ENCODE measurements at regions not wholly inside any gene's neighbourhood (a gene's known extent, or its start where the extent isn't known, plus 50 kb on each side); places are given as distances from the start of the nearest gene placed in this dataset.

DNA sequence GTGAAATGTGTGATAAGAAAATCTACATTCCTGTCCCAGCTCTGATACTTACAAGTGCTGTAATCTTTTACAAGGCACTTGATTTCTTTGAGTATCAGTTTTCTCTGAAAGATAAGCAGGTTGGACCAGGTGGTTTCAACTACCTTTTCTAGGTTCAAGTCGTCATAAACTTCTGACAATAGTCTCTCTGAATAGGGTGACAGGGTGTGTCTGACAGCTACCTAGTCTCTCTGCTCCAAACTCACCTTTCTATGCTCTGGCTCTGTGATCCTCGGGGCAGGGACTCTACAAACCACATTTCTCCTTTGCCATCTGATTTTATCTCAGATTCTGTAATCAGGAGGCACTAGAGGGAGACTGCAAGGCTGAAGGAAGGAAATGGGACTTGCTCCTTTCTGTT, 137.7 kb upstream of the SYT1 start:
- H3K27me3 ChIP-seq (ENCODE audit: control insufficient read depth in 1 of 2, insufficient read depth in 1 of 2, low read length in 2 of 2) = no peaks in the 10 kb centered on the region
- no peak overlapping the region for H3K23ac ChIP-seq (ENCODE audit: low read length in 2 of 2)
- no peak overlapping the region for H3K9ac ChIP-seq (ENCODE audit: low read length)
- H3K36me3 ChIP-seq (ENCODE audit: control insufficient read depth in 1 of 2, insufficient read depth in 2 of 2, low read depth in 1 of 2, low read length in 2 of 2) = no peaks in the 10 kb centered on the region
- H3K9me3 ChIP-seq (ENCODE audit: control insufficient read depth, low read length) = no peaks in the 10 kb centered on the region
- no peak overlapping the region for H3K4me3 ChIP-seq (ENCODE audit: insufficient read depth in 1 of 2, low read depth in 1 of 2, low read length in 2 of 2)
- H2BK120ac ChIP-seq (ENCODE audit: low read depth, low read length) = no peak overlapping the region
- 67% methylated on average over 1 of the region's 2 CpGs for WGBS
- no peak for DNase-seq
- no peak overlapping the region for H2AFZ ChIP-seq (ENCODE audit: low read depth, low read length)
- no peak overlapping the region for H3K27ac ChIP-seq (ENCODE audit: low read length, poor library complexity, severe bottlenecking)
- no peak overlapping the region for H3K14ac ChIP-seq (ENCODE audit: low read length in 2 of 2)
- no peaks in the 10 kb centered on the region for H3K79me1 ChIP-seq (replicated peaks; ENCODE audit: low read length, poor library complexity, severe bottlenecking)
- H4K91ac ChIP-seq (ENCODE audit: low read length) = no peak overlapping the region
- no peak overlapping the region for H2BK12ac ChIP-seq (ENCODE audit: low read length in 2 of 2)
- no peaks in the 10 kb centered on the region for H3K4me1 ChIP-seq (ENCODE audit: control insufficient read depth, insufficient read depth, low read depth, low read length)
- no peak overlapping the region for H2BK5ac ChIP-seq (ENCODE audit: low read depth, low read length, poor library complexity, severe bottlenecking)
- no peak overlapping the region for H3K4ac ChIP-seq (ENCODE audit: low read depth in 1 of 2, low read length in 2 of 2)
- H4K8ac ChIP-seq (ENCODE audit: low read length) = no peak overlapping the region
- H3K4me2 ChIP-seq (ENCODE audit: low read length, poor library complexity, severe bottlenecking) = no peak overlapping the region
- no peak overlapping the region for H2BK15ac ChIP-seq (ENCODE audit: low read depth, poor library complexity, severe bottlenecking)
- no peak overlapping the region for H2AK5ac ChIP-seq (ENCODE audit: low read length, severe bottlenecking)
- H3K18ac ChIP-seq (ENCODE audit: low read depth in 1 of 2, low read length in 2 of 2) = no peak overlapping the region

DNA sequence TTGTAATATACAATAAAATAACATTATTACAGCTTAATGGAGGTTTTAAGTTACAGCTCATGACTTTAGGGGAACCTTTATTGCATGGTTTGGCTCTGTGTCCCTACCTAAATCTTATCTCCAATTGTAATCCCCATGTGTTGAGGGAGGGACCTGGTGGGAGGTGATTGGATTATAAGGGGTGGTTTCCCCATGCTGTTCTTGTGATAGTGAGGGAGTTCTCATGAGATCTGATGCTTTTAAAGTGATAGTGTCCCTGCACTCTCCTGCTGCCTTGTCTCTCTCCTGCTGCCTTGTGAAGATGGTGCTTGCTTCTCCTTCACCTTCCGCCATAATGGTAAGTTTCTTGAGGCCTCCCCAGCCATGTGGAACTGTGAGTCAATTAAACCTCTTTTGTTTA, 132.1 kb upstream of the SYT1 start:
- no peak overlapping the region for H3K18ac ChIP-seq (ENCODE audit: low read depth in 1 of 2, low read length in 2 of 2)
- no peak overlapping the region for H4K8ac ChIP-seq (ENCODE audit: low read length)
- no peaks in the 10 kb centered on the region for H3K27me3 ChIP-seq (ENCODE audit: control insufficient read depth in 1 of 2, insufficient read depth in 1 of 2, low read length in 2 of 2)
- H3K23ac ChIP-seq (ENCODE audit: low read length in 2 of 2) = no peak overlapping the region
- H2BK120ac ChIP-seq (ENCODE audit: low read depth, low read length) = no peak overlapping the region
- no peak overlapping the region for H2BK12ac ChIP-seq (ENCODE audit: low read length in 2 of 2)
- H3K36me3 ChIP-seq (ENCODE audit: control insufficient read depth in 1 of 2, insufficient read depth in 2 of 2, low read depth in 1 of 2, low read length in 2 of 2) = no peaks in the 10 kb centered on the region
- H3K4me1 ChIP-seq (ENCODE audit: control insufficient read depth, insufficient read depth, low read depth, low read length) = no peaks in the 10 kb centered on the region
- H3K4ac ChIP-seq (ENCODE audit: low read depth in 1 of 2, low read length in 2 of 2) = no peak overlapping the region
- no peak overlapping the region for H2BK15ac ChIP-seq (ENCODE audit: low read depth, poor library complexity, severe bottlenecking)
- H3K14ac ChIP-seq (ENCODE audit: low read length in 2 of 2) = no peak overlapping the region
- H2AFZ ChIP-seq (ENCODE audit: low read depth, low read length) = no peak overlapping the region
- no peak overlapping the region for H3K27ac ChIP-seq (ENCODE audit: low read length, poor library complexity, severe bottlenecking)
- no peak overlapping the region for H3K4me2 ChIP-seq (ENCODE audit: low read length, poor library complexity, severe bottlenecking)
- no peaks in the 10 kb centered on the region for H3K79me1 ChIP-seq (replicated peaks; ENCODE audit: low read length, poor library complexity, severe bottlenecking)
- WGBS = no CpG with 5 or more reads among the region's 1 CpG
- H4K91ac ChIP-seq (ENCODE audit: low read length) = no peak overlapping the region
- H2AK5ac ChIP-seq (ENCODE audit: low read length, severe bottlenecking) = no peak overlapping the region
- H3K9ac ChIP-seq (ENCODE audit: low read length) = no peak overlapping the region
- no peaks in the 10 kb centered on the region for H3K9me3 ChIP-seq (ENCODE audit: control insufficient read depth, low read length)
- H3K4me3 ChIP-seq (ENCODE audit: insufficient read depth in 1 of 2, low read depth in 1 of 2, low read length in 2 of 2) = no peak overlapping the region
- no peak for DNase-seq
- no peak overlapping the region for H2BK5ac ChIP-seq (ENCODE audit: low read depth, low read length, poor library complexity, severe bottlenecking)

DNA sequence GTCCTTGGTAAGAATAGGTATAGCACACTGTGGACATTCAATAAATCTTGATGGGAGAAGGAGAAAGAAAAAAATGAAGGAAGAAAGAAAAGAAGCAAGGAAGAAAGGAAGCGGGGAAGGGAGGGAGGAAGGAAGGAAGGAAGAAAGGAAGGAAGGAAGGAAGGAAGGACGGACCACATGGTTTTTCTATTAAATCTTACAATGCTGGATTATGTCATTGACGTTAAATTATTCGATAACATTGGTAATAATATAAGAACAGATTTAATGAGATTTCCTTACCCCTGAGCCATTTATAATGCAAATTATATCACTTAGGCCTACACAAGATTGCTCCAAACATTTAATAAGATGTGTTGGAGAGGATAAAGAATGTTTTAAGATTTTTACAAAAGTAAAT, 124.9 kb upstream of the SYT1 start:
- WGBS = 95% methylated on average over 1 of the region's 4 CpGs
- no peaks in the 10 kb centered on the region for H3K4me1 ChIP-seq (ENCODE audit: control insufficient read depth, insufficient read depth, low read depth, low read length)

DNA sequence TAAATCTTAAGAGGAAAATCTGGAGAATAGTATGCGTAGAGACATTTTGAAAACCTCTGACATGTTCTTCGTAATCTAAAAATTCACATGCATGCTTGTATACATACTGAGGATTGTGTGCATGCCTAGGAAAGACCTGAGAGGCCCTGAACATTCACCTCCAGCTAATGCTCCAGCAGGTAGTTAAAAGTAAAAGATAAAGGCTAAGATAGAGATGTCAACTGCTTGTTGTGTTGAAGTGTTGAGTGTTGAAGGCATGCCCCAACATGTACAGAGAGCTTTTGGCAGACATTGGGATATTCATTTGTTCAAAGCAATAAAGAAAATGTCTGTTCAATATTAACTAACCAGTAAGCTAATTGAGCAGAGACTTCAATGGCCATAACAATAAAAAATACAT, 118.6 kb upstream of the SYT1 start:
- H3K9ac ChIP-seq (ENCODE audit: low read length) = no peak overlapping the region
- H3K4me3 ChIP-seq (ENCODE audit: insufficient read depth in 1 of 2, low read depth in 1 of 2, low read length in 2 of 2) = no peak overlapping the region
- H4K91ac ChIP-seq (ENCODE audit: low read length) = no peak overlapping the region
- no peak overlapping the region for H2BK5ac ChIP-seq (ENCODE audit: low read depth, low read length, poor library complexity, severe bottlenecking)
- no peak overlapping the region for H2AFZ ChIP-seq (ENCODE audit: low read depth, low read length)
- H3K23ac ChIP-seq (ENCODE audit: low read length in 2 of 2) = no peak overlapping the region
- no peak overlapping the region for H4K8ac ChIP-seq (ENCODE audit: low read length)
- no peaks in the 10 kb centered on the region for H3K79me1 ChIP-seq (replicated peaks; ENCODE audit: low read length, poor library complexity, severe bottlenecking)
- no peak overlapping the region for H3K4ac ChIP-seq (ENCODE audit: low read depth in 1 of 2, low read length in 2 of 2)
- no peaks in the 10 kb centered on the region for H3K27me3 ChIP-seq (ENCODE audit: control insufficient read depth in 1 of 2, insufficient read depth in 1 of 2, low read length in 2 of 2)
- no peaks in the 10 kb centered on the region for H3K36me3 ChIP-seq (ENCODE audit: control insufficient read depth in 1 of 2, insufficient read depth in 2 of 2, low read depth in 1 of 2, low read length in 2 of 2)
- H2BK15ac ChIP-seq (ENCODE audit: low read depth, poor library complexity, severe bottlenecking) = no peak overlapping the region
- H3K4me1 ChIP-seq (ENCODE audit: control insufficient read depth, insufficient read depth, low read depth, low read length) = no peaks in the 10 kb centered on the region
- no peak overlapping the region for H3K18ac ChIP-seq (ENCODE audit: low read depth in 1 of 2, low read length in 2 of 2)
- no peak overlapping the region for H2AK5ac ChIP-seq (ENCODE audit: low read length, severe bottlenecking)
- H3K14ac ChIP-seq (ENCODE audit: low read length in 2 of 2) = no peak overlapping the region
- no peak overlapping the region for H2BK12ac ChIP-seq (ENCODE audit: low read length in 2 of 2)
- WGBS = 94% methylated on average over 2 of the region's 2 CpGs
- no peak overlapping the region for H2BK120ac ChIP-seq (ENCODE audit: low read depth, low read length)
- H3K9me3 ChIP-seq (ENCODE audit: control insufficient read depth, low read length) = peaks cover 7% of the 10 kb centered on the region
- H3K4me2 ChIP-seq (ENCODE audit: low read length, poor library complexity, severe bottlenecking) = no peak overlapping the region
- DNase-seq = no peak
- no peak overlapping the region for H3K27ac ChIP-seq (ENCODE audit: low read length, poor library complexity, severe bottlenecking)

More for the DNA sequence above, 124.9 kb upstream of the SYT1 start:
- Histone ChIP-seq H3K4me3 (ENCODE audit: insufficient read depth in 1 of 2, low read depth in 1 of 2, low read length in 2 of 2) (no peak overlapping the region), H2AFZ (ENCODE audit: low read depth, low read length) (no peak overlapping the region), H3K18ac (ENCODE audit: low read depth in 1 of 2, low read length in 2 of 2) (no peak overlapping the region), H2BK15ac (ENCODE audit: low read depth, poor library complexity, severe bottlenecking) (no peak overlapping the region), H4K91ac (ENCODE audit: low read length) (no peak overlapping the region), H3K14ac (ENCODE audit: low read length in 2 of 2) (no peak overlapping the region), H3K27me3 (ENCODE audit: control insufficient read depth in 1 of 2, insufficient read depth in 1 of 2, low read length in 2 of 2) (no peaks in the 10 kb centered on the region), H2BK12ac (ENCODE audit: low read length in 2 of 2) (no peak overlapping the region), H3K79me1 (replicated peaks; ENCODE audit: low read length, poor library complexity, severe bottlenecking) (no peaks in the 10 kb centered on the region), H3K36me3 (ENCODE audit: control insufficient read depth in 1 of 2, insufficient read depth in 2 of 2, low read depth in 1 of 2, low read length in 2 of 2) (no peaks in the 10 kb centered on the region), H2BK120ac (ENCODE audit: low read depth, low read length) (no peak overlapping the region), H4K8ac (ENCODE audit: low read length) (no peak overlapping the region), H2AK5ac (ENCODE audit: low read length, severe bottlenecking) (no peak overlapping the region), H3K9ac (ENCODE audit: low read length) (no peak overlapping the region), H3K23ac (ENCODE audit: low read length in 2 of 2) (no peak overlapping the region), H3K9me3 (ENCODE audit: control insufficient read depth, low read length) (peaks cover 7% of the 10 kb centered on the region), H3K4me2 (ENCODE audit: low read length, poor library complexity, severe bottlenecking) (no peak overlapping the region), H3K4ac (ENCODE audit: low read depth in 1 of 2, low read length in 2 of 2) (no peak overlapping the region), H2BK5ac (ENCODE audit: low read depth, low read length, poor library complexity, severe bottlenecking) (no peak overlapping the region), H3K27ac (ENCODE audit: low read length, poor library complexity, severe bottlenecking) (no peak overlapping the region)
- no peak for DNase-seq

Measured in mesenchymal stem cell (in vitro differentiated cells and primary cell).